Prostate gland (tissue), 2 donors: ENCODE measurements at regions not wholly inside any gene's neighbourhood (a gene's known extent, or its start where the extent isn't known, plus 50 kb on each side); places are given as distances from the start of the nearest gene placed in this dataset.

Experiments used
- DNase-seq: peaks from one replicate; pipeline ENCODE4 v3.0.0-alpha.2; 2019; ENCODE audit warnings: low spot score
- H3K27ac ChIP-seq, 2 donors: fragments of 200-600 bp; sonication (generic); 2 replicates each; pipeline ENCODE4 v1.5.1; 2017 to 2019
- H3K27me3 ChIP-seq: fragments of 200-600 bp; sonication (generic); replicated peaks from 2 replicates; pipeline ENCODE4 v1.5.1; 2019; ENCODE audit not compliant: insufficient read depth
- H3K36me3 ChIP-seq, 2 donors: fragments of 200-600 bp; sonication (generic); 1 replicate in 1 of 2; 2 replicates in 1 of 2; pipeline versions ENCODE4 v1.5.1 to v1.8.1; 2017 to 2019
- H3K4me1 ChIP-seq: fragments of 200-600 bp; sonication (generic); replicated peaks from 2 replicates; pipeline ENCODE4 v1.5.1; 2019
- H3K4me3 ChIP-seq, 2 donors: fragments of 200-600 bp; sonication (generic); 2 replicates each; pipeline ENCODE4 v1.5.1; 2017 to 2019
- H3K9me3 ChIP-seq: fragments of 200-600 bp; sonication (generic); 2 replicates; pipeline ENCODE4 v1.5.1; 2017
- CTCF ChIP-seq, 4 experiments: fragments of 200-600 bp in 2 of 4; fragments of 450-650 bp in 2 of 4; sonication (generic) in 2 of 4; IDR thresholded peaks; 1 replicate in 3 of 4; 2 replicates in 1 of 4; pipeline ENCODE4 v1.5.1; 2016 to 2019; ENCODE audit warnings: antibody characterized with exemption in 4 of 4, mild to moderate bottlenecking in 2 of 4, moderate library complexity in 2 of 4
- POLR2A ChIP-seq: fragments of 450-650 bp; IDR thresholded peaks from one replicate; pipeline ENCODE4 v1.6.1; 2016; ENCODE audit warnings: antibody characterized with exemption, mild to moderate bottlenecking
- POLR2AphosphoS5 ChIP-seq: sonication (generic); formaldehyde crosslinking; IDR thresholded peaks from one replicate; pipeline ENCODE4 v1.6.1; 2017; ENCODE audit warnings: antibody characterized with exemption
- WGBS: methylation state at CpG from one replicate; pipeline ENCODE4 v1.1.5; 2018; 5-methylcytosine and 5-hydroxymethylcytosine counted together
- intact Hi-C: fragments of 100-400 bp; cut with DNase I; formaldehyde crosslinking; loops from one replicate; pipeline ENCODE4 v1.14.2; 2022

GRCh38 chr5:128684961-128685360 lies 146.9 kb upstream of the FBN2 start:
- TF ChIP-seq POLR2AphosphoS5 (no peak), CTCF (IDR thresholded peaks at IDR 0.05) (no peak), POLR2A (no peak)
- H3K27ac ChIP-seq = no peak overlapping the region
- no peak overlapping the region for H3K4me3 ChIP-seq
- no peaks in the 10 kb centered on the region for H3K4me1 ChIP-seq
- H3K36me3 ChIP-seq = no peaks in the 10 kb centered on the region
- H3K9me3 ChIP-seq = no peaks in the 10 kb centered on the region
- intact Hi-C loops = no loop called here
- DNase-seq = no peak
- no peaks in the 10 kb centered on the region for H3K27me3 ChIP-seq
- 86% methylated on average over 1 of the region's 1 CpG for WGBS

GRCh38 chr5:128687930-128688329 lies 149.9 kb upstream of the FBN2 start:
- TF ChIP-seq POLR2A = no peak
- no peak for TF ChIP-seq CTCF (IDR thresholded peaks at IDR 0.05)
- TF ChIP-seq POLR2AphosphoS5 = no peak
- Histone ChIP-seq H3K27ac (no peak overlapping the region), H3K9me3 (no peaks in the 10 kb centered on the region), H3K4me1 (no peaks in the 10 kb centered on the region), H3K4me3 (no peak overlapping the region), H3K36me3 (no peaks in the 10 kb centered on the region), H3K27me3 (no peaks in the 10 kb centered on the region)
- intact Hi-C loops = no loop called here
- WGBS = 76% methylated on average over 2 of the region's 2 CpGs
- no peak for DNase-seq

DNA sequence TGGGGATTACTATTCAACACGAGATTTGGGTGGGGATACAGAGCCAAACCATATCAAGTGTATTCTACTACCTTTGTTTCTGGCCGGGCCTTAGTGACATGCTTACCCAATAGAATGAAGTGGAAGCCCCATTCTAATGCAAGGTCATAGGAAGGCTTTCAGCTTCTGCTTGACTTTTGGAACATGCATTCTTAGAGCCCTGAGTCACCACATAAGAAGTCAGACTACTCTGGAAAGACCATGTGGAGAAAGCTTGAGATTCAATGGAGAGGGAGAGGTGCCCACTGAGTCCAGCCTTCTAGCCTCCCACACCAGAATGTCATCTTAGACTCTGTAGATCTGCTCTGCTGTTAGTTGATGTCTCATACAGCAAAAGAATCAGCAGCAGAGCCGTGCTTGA lies 155.7 kb upstream of the FBN2 start:
- no peak overlapping the region for H3K27ac ChIP-seq
- no peaks in the 10 kb centered on the region for H3K4me1 ChIP-seq
- H3K36me3 ChIP-seq = no peaks in the 10 kb centered on the region
- H3K27me3 ChIP-seq = no peaks in the 10 kb centered on the region
- no peaks in the 10 kb centered on the region for H3K9me3 ChIP-seq
- no peak for DNase-seq
- H3K4me3 ChIP-seq = no peak overlapping the region
- TF ChIP-seq POLR2AphosphoS5 (no peak), CTCF (IDR thresholded peaks at IDR 0.05) (no peak), POLR2A (no peak)
- intact Hi-C loops = no loop called here
- 94% methylated on average over 3 of the region's 3 CpGs for WGBS

DNA sequence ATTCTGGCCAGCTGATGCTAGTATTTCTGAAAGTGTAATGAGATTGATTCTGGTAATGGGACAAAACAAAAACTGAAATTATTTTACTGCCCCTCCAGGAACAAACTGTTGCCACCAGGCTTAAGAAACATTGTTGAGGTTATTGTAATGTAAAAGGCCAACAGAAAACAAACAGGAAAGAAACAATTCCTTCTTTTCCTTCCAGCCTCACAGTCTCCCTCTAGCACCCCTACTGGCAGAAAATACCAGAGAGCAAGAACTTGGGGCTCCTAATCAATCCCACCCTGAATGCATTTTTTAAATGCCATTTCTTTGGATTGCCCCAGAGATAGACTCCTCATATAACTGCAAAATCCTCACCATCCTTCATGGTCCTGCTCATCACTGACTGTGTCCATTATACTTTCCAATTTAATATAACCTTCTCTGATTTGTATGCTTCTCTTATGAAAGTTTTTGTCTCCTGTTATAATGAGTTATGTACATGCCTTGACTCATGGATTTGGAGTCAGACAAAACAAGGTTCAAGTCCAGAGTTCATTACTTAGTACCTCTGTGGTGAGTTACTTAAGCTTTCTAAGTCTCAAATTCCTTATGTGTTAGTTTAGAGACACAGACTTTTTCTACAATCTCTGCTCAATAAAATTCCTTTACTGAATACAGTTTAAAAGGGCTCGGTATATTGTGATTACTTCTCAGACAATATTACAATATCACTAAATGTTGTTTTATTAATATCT lies 157.9 kb upstream of the FBN2 start:
- WGBS = 89% methylated on average over 1 of the region's 1 CpG
- Histone ChIP-seq H3K27me3 (no peaks in the 10 kb centered on the region), H3K4me1 (no peaks in the 10 kb centered on the region), H3K27ac (no peak overlapping the region), H3K9me3 (no peaks in the 10 kb centered on the region), H3K36me3 (no peaks in the 10 kb centered on the region), H3K4me3 (no peak overlapping the region)
- intact Hi-C loops = no loop called here
- TF ChIP-seq POLR2A (no peak), CTCF (IDR thresholded peaks at IDR 0.05) (no peak), POLR2AphosphoS5 (no peak)
- DNase-seq = no peak

GRCh38 chr5:128701301-128701700 lies 163.3 kb upstream of the FBN2 start:
- no peak for DNase-seq
- Histone ChIP-seq H3K27me3 (no peaks in the 10 kb centered on the region), H3K36me3 (no peaks in the 10 kb centered on the region), H3K4me1 (no peaks in the 10 kb centered on the region), H3K4me3 (no peak overlapping the region), H3K9me3 (no peaks in the 10 kb centered on the region), H3K27ac (no peak overlapping the region)
- intact Hi-C loops = no loop called here
- TF ChIP-seq CTCF (IDR thresholded peaks at IDR 0.05) (no peak), POLR2AphosphoS5 (no peak), POLR2A (no peak)
